CD4-positive, alpha-beta T cell (primary cell): ENCODE measurements at regions not wholly inside any gene's neighbourhood (a gene's known extent, or its start where the extent isn't known, plus 50 kb on each side); places are given as distances from the start of the nearest gene placed in this dataset.

ENCODE experiments used
- ATAC-seq: fragments of 200-7000 bp; cut with Tn5 transposase; one replicate; pipeline ENCODE4 v1.10.0; 2022; ENCODE audit warnings: mild to moderate bottlenecking; ENCODE audit not compliant: poor library complexity
- CTCF ChIA-PET: fragments of 350-600 bp; sonication (Branson Sonifier 250); formaldehyde crosslinking; loops from one replicate; lab custom pipeline; 2021; ENCODE audit warnings: antibody characterized with exemption, inconsistent platforms; lab: Charles Lee
- POLR2A ChIA-PET: fragments of 350-600 bp; sonication (Branson Sonifier 250); formaldehyde crosslinking; loops from one replicate; lab custom pipeline; 2021; ENCODE audit warnings: antibody characterized with exemption, inconsistent platforms; lab: Charles Lee
- DNase-seq, 14 experiments: peaks; one replicate each; pipeline ENCODE4 v3.0.0-alpha.2; 2013 to 2020; ENCODE audit warnings: mixed read lengths in 2 of 14
- H3K27ac ChIP-seq, 2 donors: one replicate each; pipeline versions ENCODE4 v1.5.1 to v1.7.0; 2013; ENCODE audit warnings: low read length in 2 of 2, low read depth in 1 of 2, mild to moderate bottlenecking in 1 of 2
- H3K27me3 ChIP-seq, 2 experiments: 1 replicate in 1 of 2; 2 replicates in 1 of 2; pipeline versions ENCODE4 v1.6.1 to v1.7.0; 2013; ENCODE audit warnings: low read length in 2 of 2, control low read depth in 1 of 2, mild to moderate bottlenecking in 1 of 2, moderate library complexity in 1 of 2; ENCODE audit not compliant: insufficient read depth in 2 of 2, control insufficient read depth in 1 of 2
- H3K36me3 ChIP-seq: one replicate; pipeline ENCODE4 v1.6.1; 2013; ENCODE audit warnings: low read length, control low read depth; ENCODE audit not compliant: insufficient read depth
- H3K4me1 ChIP-seq: one replicate; pipeline ENCODE4 v1.6.1; 2013; ENCODE audit warnings: low read length, control low read depth; ENCODE audit not compliant: insufficient read depth
- H3K4me3 ChIP-seq: one replicate; pipeline ENCODE4 v1.5.1; 2013; ENCODE audit warnings: mild to moderate bottlenecking, low read length, moderate library complexity
- H3K9me3 ChIP-seq, 2 experiments: 1 replicate in 1 of 2; 2 replicates in 1 of 2; pipeline versions ENCODE4 v1.6.1 to v1.7.0; 2013; ENCODE audit warnings: low read length in 2 of 2, mild to moderate bottlenecking in 2 of 2, control low read depth in 1 of 2, moderate library complexity in 1 of 2; ENCODE audit not compliant: control insufficient read depth in 1 of 2, insufficient read depth in 1 of 2
- H3K27ac Mint-ChIP-seq: one replicate; pipeline ENCODE4 v1.8.0; 2020; ENCODE audit warnings: mixed read lengths
- H3K27me3 Mint-ChIP-seq: one replicate; pipeline ENCODE4 v1.8.0; 2021; ENCODE audit warnings: mixed read lengths
- H3K36me3 Mint-ChIP-seq: one replicate; pipeline ENCODE4 v1.8.0; 2021; ENCODE audit warnings: low read depth, mixed read lengths
- H3K4me1 Mint-ChIP-seq: one replicate; pipeline ENCODE4 v1.8.0; 2021; ENCODE audit warnings: low read depth, mixed read lengths
- H3K4me3 Mint-ChIP-seq: one replicate; pipeline ENCODE4 v1.8.0; 2020; ENCODE audit warnings: mild to moderate bottlenecking, mixed read lengths
- H3K9me3 Mint-ChIP-seq: one replicate; pipeline ENCODE4 v1.8.0; 2020; ENCODE audit warnings: mixed read lengths
- CTCF ChIP-seq: fragments of 200-600 bp; IDR thresholded peaks from one replicate; pipeline ENCODE4 v1.8.0; 2022; ENCODE audit warnings: antibody characterized with exemption, mild to moderate bottlenecking
- intact Hi-C, 2 experiments: fragments of 100-400 bp; cut with DNase I in 1 of 2; cut with micrococcal nuclease in 1 of 2; formaldehyde crosslinking; loops; one replicate each; pipeline versions ENCODE4 v1.15.1 to v1.9.0; 2023 to 2025; cut with DNase I, micrococcal nuclease

GRCh38 chr10:3408603-3409365 lies 236.2 kb upstream of the PITRM1 start:
- H3K27ac ChIP-seq = no peak overlapping the region
- ChIA-PET CTCF (no interaction called here), POLR2A (no interaction called here)
- no peak overlapping the region for H3K4me3 ChIP-seq
- Mint-ChIP-seq H3K4me1 (no peaks in the 10 kb centered on the region), H3K27ac (no peak overlapping the region), H3K4me3 (no peak overlapping the region), H3K36me3 (no peaks in the 10 kb centered on the region), H3K27me3 (no peaks in the 10 kb centered on the region), H3K9me3 (no peaks in the 10 kb centered on the region)
- TF ChIP-seq CTCF = no peak
- ATAC-seq = no peak
- no peaks in the 10 kb centered on the region for H3K27me3 ChIP-seq
- DNase-seq = no peak
- intact Hi-C loops = no loop called here
- H3K9me3 ChIP-seq = peaks cover 0 to 13% of the 10 kb centered on the region in 2 experiments
- peaks cover 4% of the 10 kb centered on the region for H3K4me1 ChIP-seq
- H3K36me3 ChIP-seq = no peaks in the 10 kb centered on the region

- ChIA-PET CTCF (no interaction called here), POLR2A (no interaction called here)
- Mint-ChIP-seq H3K27ac (no peak overlapping the region), H3K4me3 (no peak overlapping the region), H3K36me3 (no peaks in the 10 kb centered on the region), H3K4me1 (no peaks in the 10 kb centered on the region), H3K9me3 (no peaks in the 10 kb centered on the region), H3K27me3 (no peaks in the 10 kb centered on the region)
- ATAC-seq = no peak
- intact Hi-C loops = no loop called here
- no peak for DNase-seq
- Histone ChIP-seq H3K9me3 (peaks cover 0 to 13% of the 10 kb centered on the region in 2 experiments), H3K36me3 (no peaks in the 10 kb centered on the region), H3K27me3 (no peaks in the 10 kb centered on the region), H3K27ac (no peak overlapping the region), H3K4me1 (peaks cover 4% of the 10 kb centered on the region), H3K4me3 (no peak overlapping the region)
- no peak for TF ChIP-seq CTCF
These were observed 234.6 kb upstream of the PITRM1 start for GRCh38 chr10:3407208-3407607.

GRCh38 chr10:3406556-3406955 lies 234.0 kb upstream of the PITRM1 start:
- peaks cover 4% of the 10 kb centered on the region for H3K4me1 ChIP-seq
- H3K27me3 ChIP-seq = no peaks in the 10 kb centered on the region
- H3K27ac Mint-ChIP-seq = no peak overlapping the region
- no peak overlapping the region for H3K4me3 Mint-ChIP-seq
- no peaks in the 10 kb centered on the region for H3K27me3 Mint-ChIP-seq
- H3K4me3 ChIP-seq = no peak overlapping the region
- DNase-seq (no peak), ATAC-seq (no peak)
- H3K9me3 Mint-ChIP-seq = no peaks in the 10 kb centered on the region
- TF ChIP-seq CTCF = no peak
- POLR2A ChIA-PET = no interaction called here
- peaks cover 0 to 7% of the 10 kb centered on the region in 2 experiments for H3K9me3 ChIP-seq
- no peaks in the 10 kb centered on the region for H3K36me3 Mint-ChIP-seq
- no peak overlapping the region for H3K27ac ChIP-seq
- intact Hi-C loops = no loop called here
- no peaks in the 10 kb centered on the region for H3K36me3 ChIP-seq
- CTCF ChIA-PET = no interaction called here
- H3K4me1 Mint-ChIP-seq = no peaks in the 10 kb centered on the region
